Endothelial cell of umbilical vein (primary cell): ENCODE measurements at regions not wholly inside any gene's neighbourhood (a gene's known extent, or its start where the extent isn't known, plus 50 kb on each side); places are given as distances from the start of the nearest gene placed in this dataset.

ENCODE experiments used
- BruUV-seq: library from RNA; stranded (reverse); fragments of 400-500 nt; replicated peaks from 2 replicates; lab custom pipeline; 2021; lab: Mats Ljungman, UMichigan
- CTCF ChIA-PET: fragments of 300-600, 350-600 bp; sonication (Branson Sonifier 250); formaldehyde crosslinking; loops from one replicate; lab custom pipeline; 2021; ENCODE audit warnings: antibody characterized with exemption, inconsistent platforms; lab: Charles Lee
- POLR2A ChIA-PET: fragments of 300-600, 350-600 bp; sonication (Branson Sonifier 250); formaldehyde crosslinking; loops from one replicate; lab custom pipeline; 2021; ENCODE audit warnings: antibody characterized with exemption, inconsistent platforms; lab: Charles Lee
- DNase-seq: peaks from one replicate; pipeline ENCODE4 v3.0.0-alpha.2; 2011; ENCODE audit warnings: low read depth, low spot score
- FAIRE-seq: peaks from 2 replicates; lab custom pipeline; 2011; peaks lifted over from hg19 to GRCh38; lab: Jason Lieb, UNC
- H2AFZ ChIP-seq: 2 replicates; pipeline ENCODE4 v1.6.0; 2012; ENCODE audit warnings: low read depth, low read length, control low read depth, inconsistent platforms
- H3K27ac ChIP-seq: 2 replicates; pipeline ENCODE4 v1.5.1; 2011; ENCODE audit warnings: low read depth, mild to moderate bottlenecking, control low read depth, low read length, moderate library complexity; ENCODE audit not compliant: insufficient read depth
- H3K27me3 ChIP-seq, 2 experiments: 2 replicates each; pipeline versions ENCODE4 v1.6.0 to v1.6.1; 2011; ENCODE audit warnings: low read length in 2 of 2, mixed read lengths in 1 of 2; ENCODE audit not compliant: control insufficient read depth in 2 of 2, insufficient read depth in 2 of 2
- H3K36me3 ChIP-seq, 2 experiments: 2 replicates in 1 of 2; 3 replicates in 1 of 2; pipeline ENCODE4 v1.5.1; 2011; ENCODE audit warnings: low read length in 2 of 2, mild to moderate bottlenecking in 1 of 2, moderate library complexity in 1 of 2; ENCODE audit not compliant: control insufficient read depth in 2 of 2, insufficient read depth in 2 of 2; ENCODE audit errors: extremely low read depth in 1 of 2
- H3K4me1 ChIP-seq: 3 replicates; pipeline ENCODE4 v1.5.1; 2011; ENCODE audit warnings: mild to moderate bottlenecking, low read length; ENCODE audit not compliant: control insufficient read depth, insufficient read depth; ENCODE audit errors: extremely low read depth
- H3K4me2 ChIP-seq: 2 replicates; pipeline ENCODE4 v1.6.1; 2011; ENCODE audit warnings: low read length, control low read depth, mixed read lengths; ENCODE audit not compliant: insufficient read depth
- H3K4me3 ChIP-seq, 3 experiments: fragments of 200-600 bp in 1 of 3; sonication (generic), shearing (Covaris generic) in 1 of 3; replicated peaks in 1 of 3; 2 replicates each; pipeline ENCODE4 v1.5.1; 2011 to 2016; ENCODE audit warnings: control low read depth in 3 of 3, low read length in 3 of 3, mild to moderate bottlenecking in 2 of 3, inconsistent platforms in 1 of 3, low read depth in 1 of 3, moderate library complexity in 1 of 3; ENCODE audit not compliant: insufficient read depth in 1 of 3
- H3K79me2 ChIP-seq: 2 replicates; pipeline ENCODE4 v1.6.0; 2012; ENCODE audit warnings: low read length, inconsistent platforms; ENCODE audit not compliant: control insufficient read depth, insufficient read depth
- H3K9ac ChIP-seq: replicated peaks from 2 replicates; pipeline ENCODE3; 2011; ENCODE audit warnings: low read length, control low read depth; ENCODE audit not compliant: insufficient read depth; ENCODE audit errors: extremely low read depth
- H3K9me1 ChIP-seq: replicated peaks from 3 replicates; pipeline ENCODE4 v1.6.0; 2011; ENCODE audit warnings: mild to moderate bottlenecking, low read length; ENCODE audit not compliant: control insufficient read depth, insufficient read depth; ENCODE audit errors: extremely low read depth
- H3K9me3 ChIP-seq: replicated peaks from 2 replicates; pipeline ENCODE4 v1.5.1; 2012; ENCODE audit warnings: low read length, inconsistent platforms; ENCODE audit not compliant: control insufficient read depth, insufficient read depth
- H4K20me1 ChIP-seq: replicated peaks from 2 replicates; pipeline ENCODE3; 2011; ENCODE audit warnings: mild to moderate bottlenecking, low read length; ENCODE audit not compliant: control insufficient read depth, insufficient read depth; ENCODE audit errors: extremely low read depth
- EZH2 ChIP-seq: IDR thresholded peaks from 2 replicates; pipeline ENCODE4 v1.6.1; 2012; ENCODE audit warnings: borderline replicate concordance, low read depth, mild to moderate bottlenecking, moderate library complexity, low read length, inconsistent platforms; ENCODE audit not compliant: severe bottlenecking
- FOS ChIP-seq: IDR thresholded peaks from 2 replicates; pipeline ENCODE4 v1.6.1; 2011; ENCODE audit warnings: mild to moderate bottlenecking, low read length, moderate library complexity, borderline replicate concordance; ENCODE audit not compliant: insufficient read depth
- JUN ChIP-seq: IDR thresholded peaks from 2 replicates; pipeline ENCODE4 v1.6.1; 2011; ENCODE audit warnings: borderline replicate concordance, low read depth; ENCODE audit not compliant: insufficient read length, insufficient read depth
- MYC ChIP-seq: IDR thresholded peaks from one replicate; pipeline ENCODE4 v1.6.1; 2011; ENCODE audit warnings: mild to moderate bottlenecking, low read depth, low read length
- POLR2AphosphoS5 ChIP-seq: IDR thresholded peaks from 2 replicates; pipeline ENCODE4 v1.6.1; 2012; ENCODE audit warnings: low read depth, mild to moderate bottlenecking, control low read depth, low read length, moderate library complexity; ENCODE audit not compliant: insufficient read depth
- dilution Hi-C: fragments of 300-500 bp; cut with MboI; formaldehyde crosslinking; loops from one replicate; pipeline ENCODE4 v1.15.0; 2019; ENCODE audit warnings: low sequenced_read_pairs; ENCODE audit not compliant: extremely low pct_ligation_motif_present
- intact Hi-C: fragments of 100-400 bp; cut with micrococcal nuclease; formaldehyde crosslinking; loops from one replicate; pipeline ENCODE4 v1.10.0; 2022
- TF ChIP-seq, protein P1 (sequence below), 2 donors: IDR thresholded peaks; 1 replicate in 1 of 2; 2 replicates in 1 of 2; pipeline ENCODE4 v1.5.1; 2011; ENCODE audit warnings: low read length in 2 of 2, mild to moderate bottlenecking in 2 of 2, moderate library complexity in 2 of 2, control low read depth in 1 of 2, inconsistent platforms in 1 of 2, low read depth in 1 of 2; ENCODE audit not compliant: insufficient read depth in 1 of 2; ENCODE audit errors: extremely low read depth in 1 of 2
- TF ChIP-seq, protein P2 (sequence below): IDR thresholded peaks from 2 replicates; pipeline ENCODE4 v1.6.1; 2011; ENCODE audit not compliant: insufficient read depth, insufficient read length

DNA sequence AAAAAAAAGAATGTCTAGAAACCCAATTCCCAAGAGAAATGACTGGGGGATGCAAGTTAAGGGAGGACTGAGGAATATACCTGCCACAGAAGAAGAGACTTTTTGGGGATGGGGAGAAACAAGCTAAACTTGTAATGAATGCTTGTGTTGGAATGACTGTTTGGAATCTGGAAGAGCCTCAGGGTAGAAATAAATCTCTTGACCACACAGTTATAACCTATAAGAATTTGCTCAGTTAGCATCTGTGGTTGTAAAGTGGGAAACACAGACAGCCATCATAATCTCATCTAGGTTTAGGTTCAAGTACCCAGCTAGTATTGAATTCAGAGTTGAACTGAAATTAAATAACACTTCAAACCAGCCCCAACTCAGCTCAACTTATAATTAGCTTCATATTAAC, 678.3 kb upstream of the CHD1 start:
- Histone ChIP-seq H3K9me1 (no peaks in the 10 kb centered on the region), H4K20me1 (no peaks in the 10 kb centered on the region), H3K36me3 (no peaks in the 10 kb centered on the region), H3K4me2 (no peak overlapping the region), H3K79me2 (no peaks in the 10 kb centered on the region), H3K27me3 (no peaks in the 10 kb centered on the region), H3K4me1 (no peaks in the 10 kb centered on the region), H3K27ac (no peak overlapping the region), H3K9me3 (no peaks in the 10 kb centered on the region), H3K9ac (no peak overlapping the region), H2AFZ (no peak overlapping the region), H3K4me3 (no peak overlapping the region)
- no peak for FAIRE-seq
- no TSS peak for BruUV-seq
- intact Hi-C loops, result no loop called here
- no peak for DNase-seq
- ChIA-PET POLR2A (no interaction called here), CTCF (no interaction called here)
- TF ChIP-seq MYC (no peak), FOS (no peak), JUN (no peak), EZH2 (no peak), POLR2AphosphoS5 (no peak)
- TF ChIP-seq, protein P1, sequence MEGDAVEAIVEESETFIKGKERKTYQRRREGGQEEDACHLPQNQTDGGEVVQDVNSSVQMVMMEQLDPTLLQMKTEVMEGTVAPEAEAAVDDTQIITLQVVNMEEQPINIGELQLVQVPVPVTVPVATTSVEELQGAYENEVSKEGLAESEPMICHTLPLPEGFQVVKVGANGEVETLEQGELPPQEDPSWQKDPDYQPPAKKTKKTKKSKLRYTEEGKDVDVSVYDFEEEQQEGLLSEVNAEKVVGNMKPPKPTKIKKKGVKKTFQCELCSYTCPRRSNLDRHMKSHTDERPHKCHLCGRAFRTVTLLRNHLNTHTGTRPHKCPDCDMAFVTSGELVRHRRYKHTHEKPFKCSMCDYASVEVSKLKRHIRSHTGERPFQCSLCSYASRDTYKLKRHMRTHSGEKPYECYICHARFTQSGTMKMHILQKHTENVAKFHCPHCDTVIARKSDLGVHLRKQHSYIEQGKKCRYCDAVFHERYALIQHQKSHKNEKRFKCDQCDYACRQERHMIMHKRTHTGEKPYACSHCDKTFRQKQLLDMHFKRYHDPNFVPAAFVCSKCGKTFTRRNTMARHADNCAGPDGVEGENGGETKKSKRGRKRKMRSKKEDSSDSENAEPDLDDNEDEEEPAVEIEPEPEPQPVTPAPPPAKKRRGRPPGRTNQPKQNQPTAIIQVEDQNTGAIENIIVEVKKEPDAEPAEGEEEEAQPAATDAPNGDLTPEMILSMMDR (IDR thresholded peaks at IDR 0.05; ENCODE audit: extremely low read depth in 1 of 2, insufficient read depth in 1 of 2, low read depth in 1 of 2, low read length in 2 of 2), result no peak
- TF ChIP-seq, protein P2, sequence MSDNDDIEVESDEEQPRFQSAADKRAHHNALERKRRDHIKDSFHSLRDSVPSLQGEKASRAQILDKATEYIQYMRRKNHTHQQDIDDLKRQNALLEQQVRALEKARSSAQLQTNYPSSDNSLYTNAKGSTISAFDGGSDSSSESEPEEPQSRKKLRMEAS, result no peak
- dilution Hi-C loops, result no loop called here
